Glomerular visceral epithelial cell (primary cell): ENCODE measurements at regions not wholly inside any gene's neighbourhood (a gene's known extent, or its start where the extent isn't known, plus 50 kb on each side); places are given as distances from the start of the nearest gene placed in this dataset.
"Not testable (repeated sequence)": the region's sequence is repeated elsewhere in the genome, so short reads cannot be mapped to it uniquely, and the experiment has no call there.

Experiments used
- DNase-seq: peaks from one replicate; pipeline ENCODE4 v3.0.0-alpha.2; 2016; ENCODE audit errors: extremely low spot score

DNA sequence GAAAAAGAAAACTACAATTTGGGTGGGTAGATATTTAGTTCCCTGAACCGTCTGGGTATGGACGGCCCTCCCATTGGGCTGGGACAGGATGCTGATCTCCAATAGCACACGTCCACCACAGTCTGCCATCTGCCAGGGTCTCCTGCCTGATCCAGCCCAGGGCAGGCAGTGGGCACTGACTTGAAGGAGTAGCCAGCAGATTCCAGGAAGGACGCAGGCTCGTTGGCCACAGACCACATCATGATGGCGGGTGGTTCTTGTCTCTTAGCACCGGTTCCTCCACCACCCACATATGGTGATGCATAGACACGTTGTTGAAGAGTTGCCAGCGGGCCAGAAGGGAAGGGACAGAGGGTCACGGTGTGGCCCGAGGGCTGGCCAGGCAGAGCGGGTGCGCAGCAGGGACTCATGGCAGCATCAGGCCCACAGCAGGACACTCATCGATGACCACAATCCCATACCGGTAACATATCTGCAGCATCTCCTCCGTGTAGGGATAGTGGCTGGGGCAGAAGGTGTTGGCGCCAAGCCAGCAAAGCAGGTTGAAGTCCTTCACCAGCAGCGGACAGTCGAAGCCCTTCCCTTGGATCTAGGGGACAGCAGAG, 155.8 kb upstream of the FAM174A start:
- DNase-seq, result not testable (repeated sequence)

GRCh38 chr5:100364757-100365478, 170.3 kb upstream of the FAM174A start:
- peak; percentile 12 for DNase-seq

DNA sequence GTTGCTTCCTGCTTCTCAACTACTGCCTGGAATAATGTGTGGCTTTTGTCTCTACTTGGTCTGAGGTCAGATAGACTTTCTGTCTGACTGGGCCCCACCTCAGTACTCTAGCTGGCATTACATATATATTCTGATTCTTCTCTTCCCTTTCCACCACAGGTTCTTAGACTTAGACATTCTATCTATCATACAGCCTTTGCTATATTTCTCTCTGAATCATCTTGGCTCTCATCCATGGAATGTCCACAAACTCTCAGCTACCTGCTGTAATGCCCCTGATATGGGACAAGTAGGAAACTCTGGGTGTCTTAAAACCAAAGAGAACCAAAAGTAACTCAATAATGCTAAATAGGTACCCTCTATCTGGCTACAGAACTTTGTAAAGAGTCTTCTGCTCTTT, 170.8 kb upstream of the FAM174A start:
- DNase-seq, result peak; percentile 17

DNA sequence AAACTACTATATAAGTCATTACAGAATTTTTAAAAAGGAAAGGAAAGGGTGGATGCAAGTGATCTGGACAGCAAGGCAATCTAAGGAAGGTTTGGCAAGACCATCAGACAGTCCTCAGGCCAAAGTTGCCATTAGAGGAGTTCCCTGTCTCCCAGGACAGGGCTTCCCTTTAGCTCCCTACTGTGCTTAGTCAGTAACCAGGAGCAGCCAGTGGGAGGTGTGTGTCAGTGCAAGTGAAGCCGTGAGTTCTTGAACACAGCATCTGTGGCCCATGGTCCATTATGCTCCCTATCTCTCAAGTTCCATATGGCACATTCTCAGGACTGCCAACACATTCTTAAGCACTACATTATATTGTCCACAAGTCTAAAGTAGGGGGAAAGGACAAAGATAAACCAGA, 175.2 kb upstream of the FAM174A start:
- DNase-seq, result not testable (repeated sequence)

DNA sequence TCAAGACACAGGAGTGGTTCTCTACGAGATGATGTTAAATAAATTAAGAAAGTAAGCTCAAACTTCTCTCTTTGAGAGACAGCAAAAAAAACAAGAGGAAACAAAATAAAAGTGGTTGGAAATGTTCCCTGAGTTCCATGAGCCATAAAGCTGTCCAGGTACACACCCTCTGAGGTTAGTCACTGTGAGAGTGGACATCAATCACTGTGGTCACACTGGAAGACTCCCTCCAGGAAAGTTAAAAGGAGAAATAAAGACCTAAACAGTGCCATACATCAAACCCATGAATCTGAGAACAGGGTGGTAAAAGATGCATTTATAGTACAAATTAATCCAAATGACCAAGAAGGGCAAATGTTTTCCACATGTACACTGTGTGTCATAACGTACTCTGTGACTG, 188.9 kb upstream of the FAM174A start:
- not testable (repeated sequence) for DNase-seq

DNA sequence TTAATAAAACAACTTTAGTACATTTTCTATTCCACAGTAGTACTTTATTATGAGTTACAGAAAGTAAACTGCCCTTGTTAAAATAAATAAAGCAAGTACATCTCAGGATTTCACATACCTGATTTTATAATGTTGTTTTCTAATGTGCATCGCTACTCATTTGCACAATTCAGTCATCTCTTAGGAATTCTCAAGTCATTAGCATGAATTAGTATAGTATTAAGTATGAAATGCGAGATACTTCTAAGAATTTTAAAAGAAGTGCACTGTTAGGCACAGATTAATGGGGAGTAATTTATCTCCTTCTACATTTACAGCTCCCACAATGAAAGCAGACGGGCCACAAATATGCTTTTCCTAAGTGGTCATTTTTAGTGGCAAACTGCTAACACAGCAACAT, 193.7 kb upstream of the FAM174A start:
- not testable (repeated sequence) for DNase-seq

- DNase-seq, result no peak
Measured at GRCh38 chr5:100322483-100322882, 212.7 kb upstream of the FAM174A start.

DNA sequence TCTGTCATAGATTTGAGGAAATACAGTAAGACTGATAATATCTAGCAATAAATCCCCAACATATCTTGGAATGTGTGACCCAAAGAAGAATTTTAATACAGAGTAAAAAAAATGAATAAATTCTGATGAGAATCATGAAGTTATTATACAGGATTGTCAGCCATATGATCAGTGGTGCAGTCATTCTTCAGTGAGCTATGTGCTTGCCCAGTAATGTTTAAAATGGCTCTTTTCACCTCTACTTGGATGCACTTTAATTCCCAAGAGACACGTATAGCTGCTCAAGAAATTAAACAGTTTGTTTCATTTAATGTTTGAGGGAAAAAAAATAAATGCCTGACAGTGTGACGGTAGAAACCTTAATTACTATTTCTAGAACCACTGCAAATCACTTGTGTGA, 215.3 kb upstream of the FAM174A start:
- no peak for DNase-seq

DNA sequence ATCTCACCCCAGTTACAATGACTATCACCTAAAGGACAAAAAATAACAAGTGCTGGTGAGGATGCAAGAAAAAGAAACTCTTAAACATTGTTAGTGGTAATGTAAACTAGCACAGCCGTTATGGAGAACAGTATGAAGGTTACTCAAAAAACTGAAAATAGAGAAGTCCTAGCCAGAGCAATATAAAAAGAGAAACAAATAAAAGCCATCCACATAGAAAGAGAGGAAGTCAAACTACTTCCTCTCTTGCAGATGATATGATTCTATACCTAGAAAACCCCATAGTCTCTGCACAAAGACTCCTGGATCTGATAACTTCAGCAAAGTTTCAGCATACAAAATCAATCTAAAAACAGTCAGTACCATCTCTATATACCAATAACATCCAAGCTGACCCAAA, 221.5 kb upstream of the FAM174A start:
- no peak for DNase-seq

GRCh38 chr5:100311806-100312205, 223.4 kb upstream of the FAM174A start:
- DNase-seq, result peak; percentile 44

- DNase-seq, result peak; percentile 9
Measured at GRCh38 chr5:100306000-100306399, 229.2 kb upstream of the FAM174A start.

DNA sequence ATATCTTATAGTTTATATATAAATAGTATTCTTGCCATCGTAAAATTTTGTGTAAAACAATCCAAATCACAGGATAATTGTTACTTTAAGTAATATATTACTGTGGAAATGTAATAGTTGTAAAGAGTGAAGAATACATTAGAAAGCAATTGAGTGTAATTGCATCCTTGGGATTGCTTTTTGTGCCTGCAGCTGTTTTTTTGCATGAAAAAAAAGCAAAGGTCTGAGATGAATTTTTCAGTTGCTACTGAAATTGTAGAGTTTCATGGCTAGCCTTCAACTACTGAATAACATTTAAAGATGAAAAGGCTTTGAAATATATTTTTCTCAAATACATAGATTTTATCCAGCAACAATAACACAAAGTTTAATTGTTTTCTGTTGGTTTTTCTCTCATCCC, 232.0 kb upstream of the FAM174A start:
- DNase-seq, result no peak

- DNase-seq, result no peak
Measured at GRCh38 chr5:100299261-100299660, 235.9 kb upstream of the FAM174A start.

DNA sequence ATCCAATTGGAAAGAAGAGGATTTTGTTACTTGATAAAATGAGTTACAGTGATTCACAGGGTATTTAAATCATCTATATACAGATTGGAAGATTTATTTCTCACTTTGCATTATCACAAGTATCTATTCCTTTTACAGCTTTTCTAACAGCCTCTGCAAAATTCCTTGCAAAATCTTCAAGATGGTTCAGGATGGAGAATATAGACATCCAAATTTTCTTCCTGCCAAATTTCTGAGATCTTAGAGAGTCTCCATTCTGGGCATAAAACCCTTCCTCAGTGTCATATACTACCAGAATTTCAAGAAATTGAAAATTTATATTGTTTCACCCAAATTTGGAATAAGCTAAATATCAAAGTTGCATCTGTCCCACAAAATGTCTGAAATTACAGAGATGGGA, 259.1 kb upstream of the FAM174A start:
- DNase-seq, result no peak

DNA sequence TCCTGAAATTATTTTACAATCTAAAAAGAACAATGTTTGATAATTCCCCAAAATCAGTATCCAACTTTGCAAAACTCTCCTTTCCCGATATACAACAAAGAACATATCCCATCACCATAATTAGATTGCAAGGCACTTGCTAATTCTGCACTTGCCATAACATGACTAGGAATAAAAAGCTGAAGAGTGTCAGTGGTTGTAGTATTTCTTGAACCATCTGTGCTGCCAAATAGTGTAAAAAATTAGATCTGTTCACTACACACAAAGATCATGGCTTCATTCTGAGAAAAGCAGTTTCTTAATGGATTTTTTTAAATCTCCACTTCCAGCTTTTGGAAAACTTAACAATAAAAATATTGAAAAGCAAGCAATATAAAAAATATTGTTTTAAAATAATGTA, 259.5 kb upstream of the FAM174A start:
- no peak for DNase-seq

DNA sequence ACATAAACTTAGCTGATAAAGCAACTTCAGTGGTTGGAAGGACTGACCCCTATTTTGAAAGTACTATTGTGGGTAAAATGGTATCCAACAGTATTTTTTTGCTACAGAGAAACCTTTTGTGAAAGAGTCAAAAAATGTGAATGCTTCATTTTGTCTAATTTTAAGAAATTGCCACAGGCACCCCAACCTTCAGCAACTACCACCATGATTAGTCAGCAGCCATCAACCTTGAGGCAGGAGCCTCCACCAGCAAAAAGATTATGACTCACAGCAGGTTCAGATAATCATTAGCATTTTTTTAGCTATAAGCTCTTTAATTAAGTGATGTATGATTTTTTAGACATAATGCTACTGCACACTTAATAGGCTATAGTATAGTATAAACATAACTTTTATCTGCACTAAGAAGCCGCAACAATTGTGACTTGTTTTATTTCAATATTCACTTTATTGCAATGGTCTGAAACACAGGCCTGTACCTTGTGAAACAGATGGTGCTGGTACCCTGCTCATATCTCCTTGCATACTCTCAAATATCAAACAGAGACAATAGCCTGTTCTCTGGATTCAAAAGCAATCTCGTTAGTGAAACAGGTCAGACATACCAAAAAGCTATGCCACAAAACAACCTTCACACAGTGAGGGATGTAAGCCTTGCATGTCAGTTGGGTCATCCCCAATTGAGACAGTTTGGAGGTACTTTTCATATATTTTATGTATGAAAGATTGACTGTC, 261.2 kb upstream of the FAM174A start:
- peak; percentile 21 for DNase-seq

GRCh38 chr5:100270023-100270771, 265.0 kb upstream of the FAM174A start:
- peak; percentile 98 for DNase-seq

DNA sequence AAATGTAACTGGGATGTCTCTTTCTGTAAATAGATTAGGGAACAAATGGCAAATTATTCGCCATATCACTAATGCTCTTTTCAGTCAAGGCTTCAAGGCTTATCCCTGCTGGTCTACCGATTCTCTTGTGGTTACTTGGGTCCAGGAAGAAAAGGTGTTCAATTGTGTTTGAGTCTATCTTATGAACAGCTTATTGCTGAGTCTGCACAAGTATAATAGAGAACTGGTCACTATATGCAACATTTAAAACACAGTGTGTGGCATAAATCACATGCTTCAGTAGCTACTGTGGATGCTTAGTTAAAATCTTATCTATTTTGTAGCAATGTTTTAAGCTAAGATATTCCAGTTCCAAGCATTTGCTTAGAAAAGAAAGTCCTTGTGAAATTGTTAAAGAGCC, 274.2 kb upstream of the FAM174A start:
- no peak for DNase-seq

- DNase-seq, result no peak
Measured at GRCh38 chr5:100252944-100253343, 282.2 kb upstream of the FAM174A start.

- no peak for DNase-seq
Measured at GRCh38 chr5:100252037-100252436, 283.1 kb upstream of the FAM174A start.

- DNase-seq, result no peak
Measured at GRCh38 chr5:100249884-100250269, 285.3 kb upstream of the FAM174A start.

GRCh38 chr5:100249211-100249883, 285.8 kb upstream of the FAM174A start:
- no peak for DNase-seq
